H1 (cell line): ENCODE measurements at regions not wholly inside any gene's neighbourhood (a gene's known extent, or its start where the extent isn't known, plus 50 kb on each side); places are given as distances from the start of the nearest gene placed in this dataset.

Experiments
- BRCA1 ChIP-seq: IDR thresholded peaks from 2 replicates; pipeline ENCODE4 v1.6.1; 2012; ENCODE audit warnings: low read depth, low read length, improper control_type of control experiment
- CBX5 ChIP-seq: fragments of 300-800, 300-1000 bp; sonication (generic); IDR thresholded peaks from 2 replicates; pipeline ENCODE4 v1.7.1; 2016; ENCODE audit warnings: antibody characterized with exemption, low read length, low read depth
- KDM1A ChIP-seq: fragments of 200-600, 300-600 bp; sonication (generic); IDR thresholded peaks from 2 replicates; pipeline ENCODE4 v1.7.1; 2016; ENCODE audit warnings: mild to moderate bottlenecking, low read length, borderline replicate concordance
- NANOG ChIP-seq: IDR thresholded peaks from 2 replicates; pipeline ENCODE4 v1.6.1; 2011; ENCODE audit warnings: low read length, low read depth, mild to moderate bottlenecking, inconsistent platforms; ENCODE audit not compliant: insufficient read depth, poor library complexity, severe bottlenecking
- POLR2A ChIP-seq, 2 experiments: IDR thresholded peaks; 1 replicate in 1 of 2; 2 replicates in 1 of 2; pipeline ENCODE4 v1.6.1; 2011; ENCODE audit warnings: low read depth in 2 of 2, low read length in 2 of 2, mild to moderate bottlenecking in 2 of 2; ENCODE audit errors: control extremely low read depth in 1 of 2
- SUZ12 ChIP-seq: fragments of 200-600 bp; sonication (generic); IDR thresholded peaks from 2 replicates; pipeline ENCODE4 v1.6.1; 2012; ENCODE audit warnings: mild to moderate bottlenecking, inconsistent platforms, low read length, moderate library complexity, mixed read lengths
- TBP ChIP-seq: IDR thresholded peaks from 2 replicates; pipeline ENCODE4 v1.6.1; 2011; ENCODE audit warnings: low read depth, low read length, improper control_type of control experiment
- TCF12 ChIP-seq: IDR thresholded peaks from 2 replicates; pipeline ENCODE4 v1.6.1; 2011; ENCODE audit warnings: low read depth, mild to moderate bottlenecking, low read length
- YY1 ChIP-seq: IDR thresholded peaks from 2 replicates; pipeline ENCODE4 v1.6.1; 2011; ENCODE audit warnings: low read depth, mild to moderate bottlenecking, low read length
- TF ChIP-seq, protein P1 (sequence below), 3 experiments: IDR thresholded peaks; 1 replicate in 2 of 3; 2 replicates in 1 of 3; pipeline versions ENCODE4 v1.5.1 to v1.6.1; 2011; ENCODE audit warnings: low read length in 3 of 3, mild to moderate bottlenecking in 3 of 3, inconsistent platforms in 2 of 3, low read depth in 1 of 3, moderate library complexity in 1 of 3; ENCODE audit not compliant: insufficient read depth in 1 of 3; ENCODE audit errors: control extremely low read depth in 1 of 3

- TF ChIP-seq, protein P1, sequence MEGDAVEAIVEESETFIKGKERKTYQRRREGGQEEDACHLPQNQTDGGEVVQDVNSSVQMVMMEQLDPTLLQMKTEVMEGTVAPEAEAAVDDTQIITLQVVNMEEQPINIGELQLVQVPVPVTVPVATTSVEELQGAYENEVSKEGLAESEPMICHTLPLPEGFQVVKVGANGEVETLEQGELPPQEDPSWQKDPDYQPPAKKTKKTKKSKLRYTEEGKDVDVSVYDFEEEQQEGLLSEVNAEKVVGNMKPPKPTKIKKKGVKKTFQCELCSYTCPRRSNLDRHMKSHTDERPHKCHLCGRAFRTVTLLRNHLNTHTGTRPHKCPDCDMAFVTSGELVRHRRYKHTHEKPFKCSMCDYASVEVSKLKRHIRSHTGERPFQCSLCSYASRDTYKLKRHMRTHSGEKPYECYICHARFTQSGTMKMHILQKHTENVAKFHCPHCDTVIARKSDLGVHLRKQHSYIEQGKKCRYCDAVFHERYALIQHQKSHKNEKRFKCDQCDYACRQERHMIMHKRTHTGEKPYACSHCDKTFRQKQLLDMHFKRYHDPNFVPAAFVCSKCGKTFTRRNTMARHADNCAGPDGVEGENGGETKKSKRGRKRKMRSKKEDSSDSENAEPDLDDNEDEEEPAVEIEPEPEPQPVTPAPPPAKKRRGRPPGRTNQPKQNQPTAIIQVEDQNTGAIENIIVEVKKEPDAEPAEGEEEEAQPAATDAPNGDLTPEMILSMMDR (IDR thresholded peaks at IDR 0.05; ENCODE audit: control extremely low read depth in 1 of 3, insufficient read depth in 1 of 3, low read depth in 1 of 3, low read length in 3 of 3): no peak
- TF ChIP-seq KDM1A (no peak), YY1 (no peak), BRCA1 (no peak), NANOG (no peak), POLR2A (IDR thresholded peaks at IDR 0.05; ENCODE audit: control extremely low read depth in 1 of 2, low read depth in 2 of 2, low read length in 2 of 2) (no peak), TBP (no peak), TCF12 (no peak), CBX5 (no peak), SUZ12 (no peak)
Measured at GRCh38 chr13:40143559-40143958, 488.1 kb downstream of the COG6 start.
